Smooth muscle cell (in vitro differentiated cells): ENCODE measurements at regions not wholly inside any gene's neighbourhood (a gene's known extent, or its start where the extent isn't known, plus 50 kb on each side); places are given as distances from the start of the nearest gene placed in this dataset.

ENCODE experiments used
- DNase-seq: peaks from one replicate; lab custom pipeline; 2025; ENCODE audit not compliant: unreplicated experiment; lab: John Stamatoyannopoulos, UW
- H2AFZ ChIP-seq: fragments of 200-600 bp; sonication (generic); 2 replicates; pipeline ENCODE4 v1.6.0; 2016; ENCODE audit warnings: antibody characterized with exemption, low read depth, mild to moderate bottlenecking
- H3F3A ChIP-seq: fragments of 200-600 bp; sonication (generic); 2 replicates; pipeline ENCODE4 v1.6.0; 2017; ENCODE audit warnings: antibody characterized with exemption, low read depth
- H3K27ac ChIP-seq: fragments of 200-600 bp; sonication (generic); 2 replicates; pipeline ENCODE4 v1.5.1; 2016; ENCODE audit warnings: low read depth, mild to moderate bottlenecking
- H3K27me3 ChIP-seq: fragments of 200-600 bp; sonication (generic); 2 replicates; pipeline ENCODE4 v1.6.1; 2016; ENCODE audit warnings: low read depth, mild to moderate bottlenecking
- H3K36me3 ChIP-seq: fragments of 200-600 bp; sonication (generic); 2 replicates; pipeline ENCODE4 v1.5.1; 2016; ENCODE audit warnings: low read depth
- H3K4me1 ChIP-seq: fragments of 200-600 bp; sonication (generic); 2 replicates; pipeline ENCODE4 v1.5.1; 2016; ENCODE audit warnings: low read depth
- H3K4me2 ChIP-seq: fragments of 200-600 bp; sonication (generic); 2 replicates; pipeline ENCODE4 v1.6.0; 2016; ENCODE audit warnings: mild to moderate bottlenecking
- H3K4me3 ChIP-seq: fragments of 200-600 bp; sonication (generic); 2 replicates; pipeline ENCODE4 v1.5.1; 2016; ENCODE audit warnings: mild to moderate bottlenecking
- H3K79me2 ChIP-seq: fragments of 200-600 bp; sonication (generic); 2 replicates; pipeline ENCODE4 v1.6.0; 2016; ENCODE audit warnings: low read depth, mild to moderate bottlenecking
- H3K9ac ChIP-seq: fragments of 200-600 bp; sonication (generic); 2 replicates; pipeline ENCODE4 v1.6.0; 2016; ENCODE audit warnings: low read depth
- H3K9me3 ChIP-seq: fragments of 200-600 bp; sonication (generic); replicated peaks from 2 replicates; pipeline ENCODE4 v1.5.1; 2016; ENCODE audit warnings: low read depth
- H4K20me1 ChIP-seq: fragments of 200-600 bp; sonication (generic); 2 replicates; pipeline ENCODE4 v1.6.0; 2016; ENCODE audit warnings: low read depth
- WGBS: methylation state at CpG from one replicate; pipeline ENCODE4 v1.1.7; 2016; ENCODE audit warnings: low lambda C conversion rate; 5-methylcytosine and 5-hydroxymethylcytosine counted together
- TF ChIP-seq, protein P1 (sequence below): fragments of 200-600 bp; sonication (generic); IDR thresholded peaks from 2 replicates; pipeline ENCODE4 v1.5.1; 2017; ENCODE audit warnings: borderline replicate concordance, mild to moderate bottlenecking, antibody characterized with exemption; ENCODE audit not compliant: insufficient read depth, poor library complexity, severe bottlenecking

DNA sequence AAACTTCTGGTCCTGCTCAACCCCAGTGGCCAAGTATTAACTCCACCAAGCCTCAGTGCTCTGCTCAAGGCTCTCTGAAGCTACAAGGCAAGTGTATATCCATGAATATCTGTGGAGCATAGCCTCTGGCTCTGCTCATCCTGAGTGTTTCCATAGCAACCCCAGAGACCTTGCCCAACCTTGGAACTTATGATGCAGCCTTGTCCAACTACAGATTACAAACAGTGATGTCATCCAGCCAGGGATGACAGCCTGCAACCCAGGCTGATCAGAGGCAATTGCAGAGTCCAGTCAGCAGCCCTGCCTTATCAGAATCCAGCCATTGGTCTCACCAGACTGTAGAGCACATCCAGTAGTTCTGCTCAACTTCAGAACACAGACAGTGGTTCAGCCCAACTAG is 65.5 kb upstream of the SPACA1 start:
- Histone ChIP-seq H3K4me2 (no peak overlapping the region), H3K9ac (no peak overlapping the region), H3K79me2 (no peaks in the 10 kb centered on the region), H4K20me1 (no peaks in the 10 kb centered on the region), H3K4me1 (no peaks in the 10 kb centered on the region), H3K27me3 (peaks cover 9% of the 10 kb centered on the region), H3K4me3 (no peak overlapping the region), H3K9me3 (no peaks in the 10 kb centered on the region), H3K36me3 (no peaks in the 10 kb centered on the region), H3F3A (no peaks in the 10 kb centered on the region), H2AFZ (no peak overlapping the region), H3K27ac (no peak overlapping the region)
- TF ChIP-seq, protein P1, sequence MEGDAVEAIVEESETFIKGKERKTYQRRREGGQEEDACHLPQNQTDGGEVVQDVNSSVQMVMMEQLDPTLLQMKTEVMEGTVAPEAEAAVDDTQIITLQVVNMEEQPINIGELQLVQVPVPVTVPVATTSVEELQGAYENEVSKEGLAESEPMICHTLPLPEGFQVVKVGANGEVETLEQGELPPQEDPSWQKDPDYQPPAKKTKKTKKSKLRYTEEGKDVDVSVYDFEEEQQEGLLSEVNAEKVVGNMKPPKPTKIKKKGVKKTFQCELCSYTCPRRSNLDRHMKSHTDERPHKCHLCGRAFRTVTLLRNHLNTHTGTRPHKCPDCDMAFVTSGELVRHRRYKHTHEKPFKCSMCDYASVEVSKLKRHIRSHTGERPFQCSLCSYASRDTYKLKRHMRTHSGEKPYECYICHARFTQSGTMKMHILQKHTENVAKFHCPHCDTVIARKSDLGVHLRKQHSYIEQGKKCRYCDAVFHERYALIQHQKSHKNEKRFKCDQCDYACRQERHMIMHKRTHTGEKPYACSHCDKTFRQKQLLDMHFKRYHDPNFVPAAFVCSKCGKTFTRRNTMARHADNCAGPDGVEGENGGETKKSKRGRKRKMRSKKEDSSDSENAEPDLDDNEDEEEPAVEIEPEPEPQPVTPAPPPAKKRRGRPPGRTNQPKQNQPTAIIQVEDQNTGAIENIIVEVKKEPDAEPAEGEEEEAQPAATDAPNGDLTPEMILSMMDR: no peak
- no peak for DNase-seq

DNA sequence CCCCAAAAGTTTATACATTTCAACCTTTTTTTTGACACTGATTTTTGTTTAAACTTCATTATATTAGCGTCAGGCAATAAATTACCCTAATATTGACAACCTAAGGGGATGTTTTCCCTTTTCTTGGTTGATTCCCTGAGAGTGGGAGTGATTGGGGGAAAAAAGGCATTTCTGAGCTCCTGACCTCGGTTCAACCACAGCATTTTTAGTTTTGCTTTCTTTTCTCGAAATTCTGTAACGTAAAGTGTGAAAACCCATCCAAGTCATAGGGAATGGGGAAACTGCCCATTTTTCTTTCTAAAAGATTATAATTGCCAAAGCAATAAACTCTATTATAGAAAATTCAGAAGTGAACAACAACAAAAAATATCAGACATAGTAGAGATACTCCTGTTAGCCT is 67.9 kb upstream of the SPACA1 start:
- no peak overlapping the region for H3K4me2 ChIP-seq
- no peak overlapping the region for H3K9ac ChIP-seq
- H4K20me1 ChIP-seq: no peaks in the 10 kb centered on the region
- H3K27me3 ChIP-seq: peaks cover 9% of the 10 kb centered on the region
- H2AFZ ChIP-seq: no peak overlapping the region
- no peaks in the 10 kb centered on the region for H3K36me3 ChIP-seq
- WGBS: 93% methylated on average over 4 of the region's 4 CpGs
- H3K9me3 ChIP-seq: no peaks in the 10 kb centered on the region
- H3K4me3 ChIP-seq: no peak overlapping the region
- no peak for DNase-seq
- no peaks in the 10 kb centered on the region for H3K79me2 ChIP-seq
- H3F3A ChIP-seq: no peaks in the 10 kb centered on the region
- H3K4me1 ChIP-seq: no peaks in the 10 kb centered on the region
- TF ChIP-seq, protein P1: no peak
- no peak overlapping the region for H3K27ac ChIP-seq

DNA sequence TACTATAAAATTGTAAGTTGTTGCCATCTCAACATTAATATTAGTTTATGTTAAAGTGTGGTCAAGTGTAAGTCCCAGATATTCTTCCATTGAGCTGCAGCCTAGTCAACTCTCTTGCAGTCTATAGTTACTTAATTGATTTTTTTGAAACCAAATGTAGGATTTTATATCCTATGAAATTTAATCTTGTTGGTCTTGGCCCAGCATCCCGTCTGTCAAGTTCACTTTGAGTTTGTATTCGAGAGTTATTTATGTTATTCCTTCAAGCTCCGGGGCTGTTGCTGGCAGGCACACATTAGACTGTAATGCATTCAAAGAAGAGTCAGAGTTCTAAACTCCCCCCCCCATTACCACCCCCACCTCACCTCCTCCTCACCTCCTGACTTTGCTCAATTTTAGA is 71.0 kb upstream of the SPACA1 start:
- Histone ChIP-seq H3K27ac (no peak overlapping the region), H3K9ac (no peak overlapping the region), H3K36me3 (no peaks in the 10 kb centered on the region), H3F3A (no peaks in the 10 kb centered on the region), H3K4me2 (no peak overlapping the region), H3K27me3 (peaks cover 12% of the 10 kb centered on the region), H3K4me1 (no peaks in the 10 kb centered on the region), H2AFZ (no peak overlapping the region), H4K20me1 (no peaks in the 10 kb centered on the region), H3K79me2 (no peaks in the 10 kb centered on the region), H3K9me3 (no peaks in the 10 kb centered on the region), H3K4me3 (no peak overlapping the region)
- TF ChIP-seq, protein P1: no peak
- WGBS: 94% methylated on average over 3 of the region's 3 CpGs
- no peak for DNase-seq

DNA sequence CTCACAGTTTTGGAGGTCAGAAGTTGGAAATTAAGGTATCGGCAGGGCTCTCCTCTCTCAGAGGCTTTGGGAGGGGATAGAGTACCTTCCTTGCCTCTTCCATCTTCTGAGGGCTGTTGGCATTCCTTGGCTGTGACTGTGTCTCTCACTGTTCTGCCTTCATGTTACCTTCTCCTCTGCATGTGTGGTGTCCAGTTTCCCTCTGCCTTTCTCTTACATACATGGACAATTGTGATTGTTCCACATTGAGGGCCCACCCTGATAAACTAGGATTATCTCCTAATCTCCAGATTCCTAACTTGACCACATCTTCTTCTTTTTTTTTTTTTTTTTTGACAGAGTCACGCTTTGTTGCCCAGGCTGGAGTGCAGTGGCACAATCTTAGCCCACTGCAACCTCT is 72.1 kb upstream of the SPACA1 start:
- 92% methylated on average over 2 of the region's 2 CpGs for WGBS
- DNase-seq: no peak
- H3K4me1 ChIP-seq: no peaks in the 10 kb centered on the region
- H3K36me3 ChIP-seq: no peaks in the 10 kb centered on the region
- no peaks in the 10 kb centered on the region for H3K79me2 ChIP-seq
- H3K9me3 ChIP-seq: no peaks in the 10 kb centered on the region
- H3F3A ChIP-seq: no peaks in the 10 kb centered on the region
- H3K4me2 ChIP-seq: no peak overlapping the region
- H3K9ac ChIP-seq: no peak overlapping the region
- H4K20me1 ChIP-seq: no peaks in the 10 kb centered on the region
- H2AFZ ChIP-seq: no peak overlapping the region
- peaks cover 15% of the 10 kb centered on the region for H3K27me3 ChIP-seq
- no peak overlapping the region for H3K27ac ChIP-seq
- TF ChIP-seq, protein P1: no peak
- no peak overlapping the region for H3K4me3 ChIP-seq
